Neural cell (in vitro differentiated cells): ENCODE measurements at regions not wholly inside any gene's neighbourhood (a gene's known extent, or its start where the extent isn't known, plus 50 kb on each side); places are given as distances from the start of the nearest gene placed in this dataset.

Experiments used
- EP300 ChIP-seq: fragments of 450-650 bp; conservative IDR thresholded peaks from 2 replicates; pipeline ENCODE4 v1.6.1; 2014; ENCODE audit warnings: antibody characterized with exemption, mild to moderate bottlenecking, moderate library complexity; ENCODE audit not compliant: poor library complexity, severe bottlenecking
- EZH2 ChIP-seq: fragments of 200-600, 300-800 bp; shearing (Covaris generic), sonication (generic); IDR thresholded peaks from 2 replicates; pipeline ENCODE4 v1.6.1; 2014; ENCODE audit warnings: antibody characterized with exemption, low read length, borderline replicate concordance, mild to moderate bottlenecking; ENCODE audit not compliant: insufficient read depth, poor library complexity, severe bottlenecking
- POLR2AphosphoS5 ChIP-seq: IDR thresholded peaks from 2 replicates; pipeline ENCODE4 v1.6.1; 2012
- RAD21 ChIP-seq: fragments of 450-650 bp; conservative IDR thresholded peaks from 2 replicates; pipeline ENCODE4 v1.6.1; 2014; ENCODE audit warnings: antibody characterized with exemption, mild to moderate bottlenecking, moderate library complexity
- SMC3 ChIP-seq: fragments of 450-650 bp; conservative IDR thresholded peaks from 2 replicates; pipeline ENCODE4 v1.6.1; 2014; ENCODE audit warnings: antibody characterized with exemption, mild to moderate bottlenecking, moderate library complexity; ENCODE audit not compliant: poor library complexity
- TF ChIP-seq, protein P1 (sequence below): fragments of 450-650 bp; IDR thresholded peaks from 2 replicates; pipeline ENCODE4 v1.5.1; 2014; ENCODE audit warnings: antibody characterized with exemption, mild to moderate bottlenecking, moderate library complexity; ENCODE audit not compliant: poor library complexity, severe bottlenecking

DNA sequence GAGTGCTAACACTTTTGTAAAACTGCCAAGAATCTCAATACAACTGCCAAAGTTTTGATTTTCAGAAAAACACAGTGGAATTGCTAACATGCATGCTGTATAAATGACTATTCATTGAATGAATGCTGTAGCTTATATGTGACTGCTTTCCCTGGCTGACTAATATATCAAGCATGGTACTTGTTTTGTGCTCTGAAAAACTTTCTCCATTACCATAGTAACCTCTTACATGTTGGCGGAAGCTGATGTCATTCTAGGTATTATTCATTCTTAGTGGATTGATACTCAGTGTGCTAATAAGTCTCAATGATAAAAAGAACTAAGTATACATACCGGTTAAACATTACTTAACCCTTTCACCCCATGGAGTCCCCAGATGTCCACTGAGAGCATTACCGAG lies 166.1 kb upstream of the MYO16 start:
- TF ChIP-seq, protein P1, sequence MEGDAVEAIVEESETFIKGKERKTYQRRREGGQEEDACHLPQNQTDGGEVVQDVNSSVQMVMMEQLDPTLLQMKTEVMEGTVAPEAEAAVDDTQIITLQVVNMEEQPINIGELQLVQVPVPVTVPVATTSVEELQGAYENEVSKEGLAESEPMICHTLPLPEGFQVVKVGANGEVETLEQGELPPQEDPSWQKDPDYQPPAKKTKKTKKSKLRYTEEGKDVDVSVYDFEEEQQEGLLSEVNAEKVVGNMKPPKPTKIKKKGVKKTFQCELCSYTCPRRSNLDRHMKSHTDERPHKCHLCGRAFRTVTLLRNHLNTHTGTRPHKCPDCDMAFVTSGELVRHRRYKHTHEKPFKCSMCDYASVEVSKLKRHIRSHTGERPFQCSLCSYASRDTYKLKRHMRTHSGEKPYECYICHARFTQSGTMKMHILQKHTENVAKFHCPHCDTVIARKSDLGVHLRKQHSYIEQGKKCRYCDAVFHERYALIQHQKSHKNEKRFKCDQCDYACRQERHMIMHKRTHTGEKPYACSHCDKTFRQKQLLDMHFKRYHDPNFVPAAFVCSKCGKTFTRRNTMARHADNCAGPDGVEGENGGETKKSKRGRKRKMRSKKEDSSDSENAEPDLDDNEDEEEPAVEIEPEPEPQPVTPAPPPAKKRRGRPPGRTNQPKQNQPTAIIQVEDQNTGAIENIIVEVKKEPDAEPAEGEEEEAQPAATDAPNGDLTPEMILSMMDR, result no peak
- no peak for TF ChIP-seq EZH2
- no peak for TF ChIP-seq POLR2AphosphoS5
- no peak for TF ChIP-seq SMC3
- TF ChIP-seq RAD21, result no peak
- TF ChIP-seq EP300, result no peak
